ENCODE measurements at regions not wholly inside any gene's neighbourhood (a gene's known extent, or its start where the extent isn't known, plus 50 kb on each side); places are given as distances from the start of the nearest gene placed in this dataset.

- Histone ChIP-seq H4K20me1 (replicated peaks; ENCODE audit: control insufficient read depth, extremely low read depth, insufficient read depth, low read length) (no peaks in the 10 kb centered on the region), H2AFZ (ENCODE audit: low read depth, low read length) (no peak overlapping the region), H3K27me3 (ENCODE audit: control insufficient read depth in 2 of 2, insufficient read depth in 2 of 2, low read length in 2 of 2) (no peaks in the 10 kb centered on the region), H3K9me3 (replicated peaks; ENCODE audit: control insufficient read depth, insufficient read depth, low read length) (peaks cover 3% of the 10 kb centered on the region), H3K4me2 (ENCODE audit: insufficient read depth, low read length) (no peak overlapping the region), H3K27ac (ENCODE audit: insufficient read depth, low read depth, low read length) (no peak overlapping the region), H3K79me2 (ENCODE audit: control insufficient read depth, insufficient read depth, low read length) (no peaks in the 10 kb centered on the region), H3K9me1 (replicated peaks; ENCODE audit: control insufficient read depth, extremely low read depth, insufficient read depth, low read length) (no peaks in the 10 kb centered on the region), H3K9ac (replicated peaks; ENCODE audit: extremely low read depth, insufficient read depth, low read length) (no peak overlapping the region), H3K4me1 (ENCODE audit: control insufficient read depth, extremely low read depth, insufficient read depth, low read length) (no peaks in the 10 kb centered on the region), H3K4me3 (replicated peaks in 1 of 3; ENCODE audit: insufficient read depth in 1 of 3, low read depth in 1 of 3, low read length in 3 of 3) (no peak overlapping the region), H3K36me3 (ENCODE audit: control insufficient read depth in 2 of 2, extremely low read depth in 1 of 2, insufficient read depth in 2 of 2, low read length in 2 of 2) (no peaks in the 10 kb centered on the region)
- TF ChIP-seq FOS (IDR thresholded peaks at IDR 0.05; ENCODE audit: borderline replicate concordance, insufficient read depth, low read length) (no peak), CTCF (IDR thresholded peaks at IDR 0.05; ENCODE audit: extremely low read depth in 1 of 2, insufficient read depth in 1 of 2, low read depth in 1 of 2, low read length in 2 of 2) (no peak), POLR2A (IDR thresholded peaks at IDR 0.05; ENCODE audit: low read depth, low read length) (no peak)
- TF ChIP-seq, protein P1, sequence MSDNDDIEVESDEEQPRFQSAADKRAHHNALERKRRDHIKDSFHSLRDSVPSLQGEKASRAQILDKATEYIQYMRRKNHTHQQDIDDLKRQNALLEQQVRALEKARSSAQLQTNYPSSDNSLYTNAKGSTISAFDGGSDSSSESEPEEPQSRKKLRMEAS (IDR thresholded peaks at IDR 0.05; ENCODE audit: insufficient read depth, insufficient read length), result no peak
- dilution Hi-C loops (cut with MboI; ENCODE audit: extremely low pct_ligation_motif_present, low sequenced_read_pairs), result no loop called here
- intact Hi-C loops (cut with micrococcal nuclease), result no loop called here
- FAIRE-seq (no peak), DNase-seq (ENCODE audit: low read depth, low spot score) (no peak)
- no TSS peak for BruUV-seq (replicated peaks)
- ChIA-PET CTCF (no interaction called here), POLR2A (no interaction called here)
These were observed 923.1 kb upstream of the NEGR1 start for GRCh38 chr1:73205294-73205973.

DNA sequence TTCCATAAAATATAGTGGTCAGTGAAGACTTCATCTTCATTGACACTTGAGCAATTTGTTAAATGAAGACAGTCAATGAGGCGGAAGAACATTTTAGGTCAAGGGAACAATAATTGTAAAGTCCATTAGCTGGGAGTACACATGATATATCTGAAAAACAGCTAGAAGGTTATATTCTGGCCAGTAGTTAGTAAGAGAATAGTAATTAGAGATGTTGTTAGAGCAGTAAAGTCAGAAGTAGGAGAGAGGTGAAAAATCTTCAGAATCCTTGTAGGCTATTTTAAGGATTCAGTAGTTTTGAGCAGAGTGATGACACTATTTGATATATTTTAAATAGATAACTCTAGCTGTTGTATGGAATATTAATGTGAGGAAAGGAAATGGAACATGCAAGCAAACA is 915.6 kb upstream of the NEGR1 start:
- CTCF ChIA-PET, result no interaction called here
- Histone ChIP-seq H3K27ac (ENCODE audit: insufficient read depth, low read depth, low read length) (no peak overlapping the region), H2AFZ (ENCODE audit: low read depth, low read length) (no peak overlapping the region), H3K36me3 (ENCODE audit: control insufficient read depth in 2 of 2, extremely low read depth in 1 of 2, insufficient read depth in 2 of 2, low read length in 2 of 2) (no peaks in the 10 kb centered on the region), H3K27me3 (ENCODE audit: control insufficient read depth in 2 of 2, insufficient read depth in 2 of 2, low read length in 2 of 2) (no peaks in the 10 kb centered on the region), H3K4me1 (ENCODE audit: control insufficient read depth, extremely low read depth, insufficient read depth, low read length) (no peaks in the 10 kb centered on the region), H3K9ac (replicated peaks; ENCODE audit: extremely low read depth, insufficient read depth, low read length) (no peak overlapping the region), H3K79me2 (ENCODE audit: control insufficient read depth, insufficient read depth, low read length) (no peaks in the 10 kb centered on the region), H3K4me3 (replicated peaks in 1 of 3; ENCODE audit: insufficient read depth in 1 of 3, low read depth in 1 of 3, low read length in 3 of 3) (no peak overlapping the region), H3K4me2 (ENCODE audit: insufficient read depth, low read length) (no peak overlapping the region), H3K9me3 (replicated peaks; ENCODE audit: control insufficient read depth, insufficient read depth, low read length) (peaks cover 3% of the 10 kb centered on the region), H4K20me1 (replicated peaks; ENCODE audit: control insufficient read depth, extremely low read depth, insufficient read depth, low read length) (no peaks in the 10 kb centered on the region), H3K9me1 (replicated peaks; ENCODE audit: control insufficient read depth, extremely low read depth, insufficient read depth, low read length) (no peaks in the 10 kb centered on the region)
- POLR2A ChIA-PET, result no interaction called here
- dilution Hi-C loops (cut with MboI; ENCODE audit: extremely low pct_ligation_motif_present, low sequenced_read_pairs), result no loop called here
- intact Hi-C loops (cut with micrococcal nuclease), result no loop called here
- FAIRE-seq (no peak), DNase-seq (ENCODE audit: low read depth, low spot score) (no peak)
- BruUV-seq (replicated peaks), result no TSS peak
- TF ChIP-seq GATA2 (IDR thresholded peaks at IDR 0.05; ENCODE audit: insufficient read depth, insufficient read length, low read depth, low read length) (no peak), JUN (IDR thresholded peaks at IDR 0.05; ENCODE audit: borderline replicate concordance, insufficient read depth, insufficient read length, low read depth) (no peak), CTCF (IDR thresholded peaks at IDR 0.05; ENCODE audit: extremely low read depth in 1 of 2, insufficient read depth in 1 of 2, low read depth in 1 of 2, low read length in 2 of 2) (no peak), POLR2AphosphoS5 (IDR thresholded peaks at IDR 0.05; ENCODE audit: insufficient read depth, low read depth, low read length) (no peak), EZH2 (IDR thresholded peaks at IDR 0.05; ENCODE audit: borderline replicate concordance, low read depth, low read length, severe bottlenecking) (no peak), POLR2A (IDR thresholded peaks at IDR 0.05; ENCODE audit: low read depth, low read length) (no peak), MYC (IDR thresholded peaks at IDR 0.05; ENCODE audit: low read depth, low read length) (no peak), FOS (IDR thresholded peaks at IDR 0.05; ENCODE audit: borderline replicate concordance, insufficient read depth, low read length) (no peak)
- TF ChIP-seq, protein P1 (IDR thresholded peaks at IDR 0.05; ENCODE audit: insufficient read depth, insufficient read length), result no peak

All from endothelial cell of umbilical vein (primary cell).